Left ventricle myocardium inferior (tissue), 1 donor: ENCODE measurements at regions not wholly inside any gene's neighbourhood (a gene's known extent, or its start where the extent isn't known, plus 50 kb on each side); places are given as distances from the start of the nearest gene placed in this dataset.

Experiments
- DNase-seq: peaks from one replicate; pipeline ENCODE4 v3.0.0-alpha.2; 2020
- H3K27ac ChIP-seq: fragments of 200-600 bp; replicated peaks from 2 replicates; pipeline ENCODE4 v1.8.0; 2021
- H3K27me3 ChIP-seq: fragments of 200-600 bp; 2 replicates; pipeline ENCODE4 v1.8.0; 2021; ENCODE audit warnings: low read depth
- H3K36me3 ChIP-seq: fragments of 200-600 bp; 2 replicates; pipeline ENCODE4 v1.8.0; 2021
- H3K4me1 ChIP-seq: fragments of 200-600 bp; 2 replicates; pipeline ENCODE4 v1.8.0; 2021
- H3K4me3 ChIP-seq: fragments of 200-600 bp; 2 replicates; pipeline ENCODE4 v1.8.0; 2021; ENCODE audit warnings: mild to moderate bottlenecking, moderate library complexity
- H3K9me3 ChIP-seq: fragments of 200-600 bp; replicated peaks from 2 replicates; pipeline ENCODE4 v1.8.0; 2021
- intact Hi-C: fragments of 100-400 bp; cut with micrococcal nuclease; formaldehyde crosslinking; loops from one replicate; pipeline ENCODE4 v1.11.0; 2022
- TF ChIP-seq, protein P1 (sequence below): fragments of 200-600 bp; IDR thresholded peaks from 2 replicates; pipeline ENCODE4 v1.8.0; 2021; ENCODE audit warnings: antibody characterized with exemption, mild to moderate bottlenecking, borderline replicate concordance
- donor health status: DM: no; HTN: yes; CAD: no; lungs with severe emphysema.

DNA sequence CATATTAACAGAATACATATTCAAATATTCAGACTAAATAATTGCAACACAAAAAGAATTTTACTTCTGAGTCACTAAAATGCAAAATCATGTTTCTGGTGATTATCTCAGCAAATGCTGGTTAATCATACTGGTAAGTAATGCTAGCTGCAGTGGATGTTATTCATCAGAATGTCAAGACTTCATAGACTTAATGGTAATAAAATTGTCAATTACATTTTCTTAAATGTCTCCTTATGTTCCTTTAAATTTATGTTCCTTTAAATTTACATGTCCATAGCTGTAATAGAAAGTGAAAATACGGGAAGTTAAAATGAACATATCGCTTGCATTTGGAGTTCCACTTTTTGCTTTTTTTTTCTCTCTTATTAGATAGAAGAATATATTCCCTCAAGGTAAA is 853.0 kb downstream of the SLITRK6 start:
- no peak for DNase-seq
- no peak overlapping the region for H3K27ac ChIP-seq
- H3K27me3 ChIP-seq = no peaks in the 10 kb centered on the region
- H3K9me3 ChIP-seq = peaks cover 6% of the 10 kb centered on the region
- TF ChIP-seq, protein P1, sequence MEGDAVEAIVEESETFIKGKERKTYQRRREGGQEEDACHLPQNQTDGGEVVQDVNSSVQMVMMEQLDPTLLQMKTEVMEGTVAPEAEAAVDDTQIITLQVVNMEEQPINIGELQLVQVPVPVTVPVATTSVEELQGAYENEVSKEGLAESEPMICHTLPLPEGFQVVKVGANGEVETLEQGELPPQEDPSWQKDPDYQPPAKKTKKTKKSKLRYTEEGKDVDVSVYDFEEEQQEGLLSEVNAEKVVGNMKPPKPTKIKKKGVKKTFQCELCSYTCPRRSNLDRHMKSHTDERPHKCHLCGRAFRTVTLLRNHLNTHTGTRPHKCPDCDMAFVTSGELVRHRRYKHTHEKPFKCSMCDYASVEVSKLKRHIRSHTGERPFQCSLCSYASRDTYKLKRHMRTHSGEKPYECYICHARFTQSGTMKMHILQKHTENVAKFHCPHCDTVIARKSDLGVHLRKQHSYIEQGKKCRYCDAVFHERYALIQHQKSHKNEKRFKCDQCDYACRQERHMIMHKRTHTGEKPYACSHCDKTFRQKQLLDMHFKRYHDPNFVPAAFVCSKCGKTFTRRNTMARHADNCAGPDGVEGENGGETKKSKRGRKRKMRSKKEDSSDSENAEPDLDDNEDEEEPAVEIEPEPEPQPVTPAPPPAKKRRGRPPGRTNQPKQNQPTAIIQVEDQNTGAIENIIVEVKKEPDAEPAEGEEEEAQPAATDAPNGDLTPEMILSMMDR = no peak
- H3K4me3 ChIP-seq = no peak overlapping the region
- no peaks in the 10 kb centered on the region for H3K4me1 ChIP-seq
- intact Hi-C loops = no loop called here
- H3K36me3 ChIP-seq = no peaks in the 10 kb centered on the region

DNA sequence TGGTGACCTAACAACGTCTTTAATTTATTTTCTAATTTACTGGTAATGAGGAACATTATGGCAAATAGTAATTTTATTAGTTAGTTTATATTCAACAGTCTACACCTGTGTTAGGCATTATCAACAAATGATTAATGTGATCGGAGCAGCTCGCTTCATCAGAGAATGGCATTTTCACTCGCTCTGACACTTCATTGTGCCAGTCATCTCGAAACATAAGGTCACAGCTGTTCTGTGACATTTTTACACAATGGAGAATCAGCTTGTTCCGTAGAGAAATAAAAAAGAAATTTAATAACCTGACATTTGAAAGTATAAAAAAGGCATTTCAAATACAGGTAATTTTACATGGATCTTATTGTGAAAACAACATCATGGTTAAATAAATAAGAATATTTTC is 858.4 kb downstream of the SLITRK6 start:
- Histone ChIP-seq H3K4me3 (no peak overlapping the region), H3K36me3 (no peaks in the 10 kb centered on the region), H3K27me3 (no peaks in the 10 kb centered on the region), H3K9me3 (no peaks in the 10 kb centered on the region), H3K4me1 (no peaks in the 10 kb centered on the region), H3K27ac (no peak overlapping the region)
- no peak for DNase-seq
- TF ChIP-seq, protein P1 = no peak
- intact Hi-C loops = no loop called here

DNA sequence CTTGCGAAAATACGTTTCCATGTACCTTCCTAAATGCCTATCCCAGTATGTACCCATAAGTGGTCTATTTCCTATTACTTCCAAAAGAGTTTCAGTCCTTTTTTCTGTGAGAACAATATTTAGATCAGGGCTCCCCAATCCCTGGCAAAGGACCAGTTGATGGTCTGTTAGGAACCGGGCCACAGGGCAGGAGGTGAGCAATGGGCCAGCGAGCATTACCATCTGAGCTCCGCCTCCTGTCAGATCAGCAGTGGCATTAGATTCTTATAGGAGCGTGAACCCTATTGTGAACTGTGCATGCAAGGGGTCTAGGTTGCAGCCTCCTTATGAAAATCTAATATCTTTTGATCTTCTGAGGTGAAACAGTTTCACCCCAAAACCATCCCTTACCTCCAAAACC is 859.1 kb downstream of the SLITRK6 start:
- H3K4me3 ChIP-seq = no peak overlapping the region
- intact Hi-C loops = no loop called here
- H3K27ac ChIP-seq = no peak overlapping the region
- H3K36me3 ChIP-seq = no peaks in the 10 kb centered on the region
- H3K27me3 ChIP-seq = no peaks in the 10 kb centered on the region
- no peaks in the 10 kb centered on the region for H3K9me3 ChIP-seq
- H3K4me1 ChIP-seq = no peaks in the 10 kb centered on the region
- no peak for DNase-seq
- TF ChIP-seq, protein P1 = no peak

DNA sequence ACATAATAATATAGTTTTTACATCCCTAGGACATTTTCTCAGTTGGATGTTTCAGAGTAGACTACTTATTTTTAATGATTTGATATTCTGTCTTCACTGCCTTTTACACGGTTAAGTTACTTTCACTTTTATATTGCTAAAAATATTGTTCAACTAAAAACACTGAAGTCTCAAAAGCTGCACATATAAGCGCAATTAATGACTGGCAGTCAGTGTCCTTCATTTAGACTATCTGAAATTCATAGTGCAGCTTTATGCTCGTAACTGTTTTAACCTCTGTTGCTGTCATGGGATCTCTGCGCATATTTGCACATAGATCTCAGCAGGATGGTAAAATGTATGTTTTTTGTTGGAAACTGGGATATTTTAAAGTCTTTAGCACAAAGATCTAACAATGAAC is 864.3 kb downstream of the SLITRK6 start:
- Histone ChIP-seq H3K4me3 (peak overlapping the region; percentile 45), H3K9me3 (no peaks in the 10 kb centered on the region), H3K27me3 (no peaks in the 10 kb centered on the region), H3K36me3 (no peaks in the 10 kb centered on the region), H3K4me1 (no peaks in the 10 kb centered on the region), H3K27ac (no peak overlapping the region)
- TF ChIP-seq, protein P1 = no peak
- no peak for DNase-seq
- intact Hi-C loops = no loop called here

DNA sequence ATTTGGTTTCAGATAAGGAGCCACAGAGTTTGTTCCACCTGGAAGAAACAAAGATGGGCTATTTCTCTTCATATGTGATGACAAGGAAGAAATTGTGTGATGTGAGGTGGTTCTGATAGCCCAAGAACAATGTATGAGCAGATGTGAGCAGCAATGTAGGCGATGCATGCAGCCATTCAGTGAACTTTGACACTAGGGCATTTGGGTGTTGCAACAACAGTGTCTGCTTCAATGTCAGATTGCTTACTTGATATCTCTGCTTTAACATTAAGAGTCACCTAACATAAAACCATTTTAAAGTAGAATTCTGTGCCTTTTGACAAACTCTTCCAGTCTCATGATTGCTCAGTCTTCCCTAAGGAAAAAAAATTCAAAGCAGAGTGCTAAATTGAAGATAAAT is 865.4 kb downstream of the SLITRK6 start:
- Histone ChIP-seq H3K4me3 (no peak overlapping the region), H3K4me1 (no peaks in the 10 kb centered on the region), H3K27ac (no peak overlapping the region), H3K36me3 (no peaks in the 10 kb centered on the region), H3K9me3 (no peaks in the 10 kb centered on the region), H3K27me3 (no peaks in the 10 kb centered on the region)
- intact Hi-C loops = no loop called here
- TF ChIP-seq, protein P1 = no peak
- no peak for DNase-seq

DNA sequence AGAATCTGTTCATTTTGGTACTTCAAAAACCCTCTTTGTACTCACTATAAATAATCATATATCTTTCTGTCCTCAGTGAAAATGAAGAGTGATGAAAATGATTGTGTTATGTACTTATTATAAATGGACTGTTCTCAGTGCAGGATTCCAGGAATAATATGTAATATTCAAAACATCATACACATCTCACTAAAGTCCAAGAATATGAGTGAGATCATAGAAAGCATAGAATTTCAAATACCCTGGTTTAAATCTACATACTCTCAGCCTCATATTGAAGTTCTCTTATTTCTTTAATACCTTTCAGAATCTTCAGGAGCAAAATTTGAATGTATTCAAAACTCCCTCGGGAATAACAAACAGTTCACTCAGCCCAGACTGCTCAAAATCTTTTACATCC is 868.0 kb downstream of the SLITRK6 start:
- Histone ChIP-seq H3K4me1 (no peaks in the 10 kb centered on the region), H3K4me3 (no peak overlapping the region), H3K27me3 (no peaks in the 10 kb centered on the region), H3K9me3 (no peaks in the 10 kb centered on the region), H3K27ac (no peak overlapping the region), H3K36me3 (no peaks in the 10 kb centered on the region)
- TF ChIP-seq, protein P1 = no peak
- DNase-seq = no peak
- intact Hi-C loops = no loop called here
